Mononuclear cell (primary cell): ENCODE measurements at regions not wholly inside any gene's neighbourhood (a gene's known extent, or its start where the extent isn't known, plus 50 kb on each side); places are given as distances from the start of the nearest gene placed in this dataset.

Experiments used
- H3K27me3 ChIP-seq: 2 replicates; pipeline ENCODE4 v1.6.0; 2011; ENCODE audit warnings: low read length, control low read depth; ENCODE audit not compliant: insufficient read depth
- H3K4me1 ChIP-seq: 2 replicates; pipeline ENCODE4 v1.5.1; 2011; ENCODE audit warnings: mild to moderate bottlenecking, low read length, control low read depth; ENCODE audit not compliant: insufficient read depth
- H3K4me3 ChIP-seq: 2 replicates; pipeline ENCODE4 v1.5.1; 2011; ENCODE audit warnings: mild to moderate bottlenecking, low read length, moderate library complexity
- H3K9me3 ChIP-seq: 2 replicates; pipeline ENCODE4 v1.5.1; 2011; ENCODE audit warnings: low read depth, mild to moderate bottlenecking, control low read depth, low read length

- Histone ChIP-seq H3K9me3 (no peaks in the 10 kb centered on the region), H3K4me3 (no peak overlapping the region), H3K27me3 (no peaks in the 10 kb centered on the region), H3K4me1 (no peaks in the 10 kb centered on the region)
Measured at GRCh38 chr10:65710306-65710705, 1215.5 kb upstream of the LRRTM3 start.

- H3K4me3 ChIP-seq: no peak overlapping the region
- H3K4me1 ChIP-seq: no peaks in the 10 kb centered on the region
- H3K9me3 ChIP-seq: no peaks in the 10 kb centered on the region
- no peaks in the 10 kb centered on the region for H3K27me3 ChIP-seq
Measured at GRCh38 chr10:65719790-65720189, 1206.0 kb upstream of the LRRTM3 start.

- H3K9me3 ChIP-seq: no peaks in the 10 kb centered on the region
- no peak overlapping the region for H3K4me3 ChIP-seq
- no peaks in the 10 kb centered on the region for H3K27me3 ChIP-seq
- H3K4me1 ChIP-seq: no peaks in the 10 kb centered on the region
Measured at GRCh38 chr10:65720901-65721300, 1204.9 kb upstream of the LRRTM3 start.

GRCh38 chr10:65723525-65723924 is 1202.3 kb upstream of the LRRTM3 start:
- Histone ChIP-seq H3K4me1 (no peaks in the 10 kb centered on the region), H3K4me3 (no peak overlapping the region), H3K9me3 (no peaks in the 10 kb centered on the region), H3K27me3 (no peaks in the 10 kb centered on the region)

GRCh38 chr10:65735382-65735781 is 1190.5 kb upstream of the LRRTM3 start:
- Histone ChIP-seq H3K4me3 (no peak overlapping the region), H3K27me3 (no peaks in the 10 kb centered on the region), H3K4me1 (no peaks in the 10 kb centered on the region), H3K9me3 (no peaks in the 10 kb centered on the region)

GRCh38 chr10:65742906-65743305 is 1182.9 kb upstream of the LRRTM3 start:
- H3K4me3 ChIP-seq: no peak overlapping the region
- no peaks in the 10 kb centered on the region for H3K4me1 ChIP-seq
- H3K9me3 ChIP-seq: no peaks in the 10 kb centered on the region
- no peaks in the 10 kb centered on the region for H3K27me3 ChIP-seq

GRCh38 chr10:65751218-65751617 is 1174.6 kb upstream of the LRRTM3 start:
- peaks cover 7% of the 10 kb centered on the region for H3K9me3 ChIP-seq
- H3K4me3 ChIP-seq: no peak overlapping the region
- H3K4me1 ChIP-seq: no peaks in the 10 kb centered on the region
- H3K27me3 ChIP-seq: no peaks in the 10 kb centered on the region

GRCh38 chr10:65751896-65752295 is 1173.9 kb upstream of the LRRTM3 start:
- H3K4me3 ChIP-seq: no peak overlapping the region
- H3K4me1 ChIP-seq: no peaks in the 10 kb centered on the region
- H3K27me3 ChIP-seq: no peaks in the 10 kb centered on the region
- H3K9me3 ChIP-seq: peaks cover 7% of the 10 kb centered on the region

- peaks cover 7% of the 10 kb centered on the region for H3K9me3 ChIP-seq
- H3K4me3 ChIP-seq: no peak overlapping the region
- no peaks in the 10 kb centered on the region for H3K4me1 ChIP-seq
- H3K27me3 ChIP-seq: no peaks in the 10 kb centered on the region
Measured at GRCh38 chr10:65753532-65753931, 1172.3 kb upstream of the LRRTM3 start.

GRCh38 chr10:65754112-65754511 is 1171.7 kb upstream of the LRRTM3 start:
- no peaks in the 10 kb centered on the region for H3K27me3 ChIP-seq
- H3K4me1 ChIP-seq: no peaks in the 10 kb centered on the region
- no peak overlapping the region for H3K4me3 ChIP-seq
- peaks cover 7% of the 10 kb centered on the region for H3K9me3 ChIP-seq

GRCh38 chr10:65762311-65762710 is 1163.5 kb upstream of the LRRTM3 start:
- Histone ChIP-seq H3K9me3 (no peaks in the 10 kb centered on the region), H3K4me3 (no peak overlapping the region), H3K27me3 (no peaks in the 10 kb centered on the region), H3K4me1 (no peaks in the 10 kb centered on the region)

GRCh38 chr10:65765006-65765541 is 1160.8 kb upstream of the LRRTM3 start:
- Histone ChIP-seq H3K9me3 (no peaks in the 10 kb centered on the region), H3K4me3 (no peak overlapping the region), H3K4me1 (no peaks in the 10 kb centered on the region), H3K27me3 (no peaks in the 10 kb centered on the region)

GRCh38 chr10:65769828-65770227 is 1156.0 kb upstream of the LRRTM3 start:
- Histone ChIP-seq H3K4me3 (no peak overlapping the region), H3K4me1 (no peaks in the 10 kb centered on the region), H3K27me3 (no peaks in the 10 kb centered on the region), H3K9me3 (peaks cover 5% of the 10 kb centered on the region)

GRCh38 chr10:65778753-65779152 is 1147.1 kb upstream of the LRRTM3 start:
- no peaks in the 10 kb centered on the region for H3K27me3 ChIP-seq

GRCh38 chr10:65779985-65780384 is 1145.9 kb upstream of the LRRTM3 start:
- Histone ChIP-seq H3K9me3 (peaks cover 4% of the 10 kb centered on the region), H3K27me3 (no peaks in the 10 kb centered on the region)

More at GRCh38 chr10:65778753-65779152, 1147.1 kb upstream of the LRRTM3 start:
- H3K4me1 ChIP-seq: no peaks in the 10 kb centered on the region
- peaks cover 4% of the 10 kb centered on the region for H3K9me3 ChIP-seq
- H3K4me3 ChIP-seq: no peak overlapping the region

GRCh38 chr10:65786279-65786678 is 1139.6 kb upstream of the LRRTM3 start:
- Histone ChIP-seq H3K9me3 (no peaks in the 10 kb centered on the region), H3K4me3 (no peak overlapping the region), H3K4me1 (no peaks in the 10 kb centered on the region), H3K27me3 (no peaks in the 10 kb centered on the region)

More at GRCh38 chr10:65779985-65780384, 1145.9 kb upstream of the LRRTM3 start:
- H3K4me1 ChIP-seq: no peaks in the 10 kb centered on the region
- no peak overlapping the region for H3K4me3 ChIP-seq
